ENCODE measurements at regions not wholly inside any gene's neighbourhood (a gene's known extent, or its start where the extent isn't known, plus 50 kb on each side); places are given as distances from the start of the nearest gene placed in this dataset.

- no peak for DNase-seq
Observed at GRCh38 chr2:176747506-176747905, 465.1 kb upstream of the HNRNPA3 start.

GRCh38 chr2:176747928-176748327, 464.7 kb upstream of the HNRNPA3 start:
- DNase-seq, result no peak

- DNase-seq, result no peak
Observed at GRCh38 chr2:176748662-176749061, 463.9 kb upstream of the HNRNPA3 start.

- no peak for DNase-seq
Observed at GRCh38 chr2:176751314-176752227, 461.0 kb upstream of the HNRNPA3 start.

DNA sequence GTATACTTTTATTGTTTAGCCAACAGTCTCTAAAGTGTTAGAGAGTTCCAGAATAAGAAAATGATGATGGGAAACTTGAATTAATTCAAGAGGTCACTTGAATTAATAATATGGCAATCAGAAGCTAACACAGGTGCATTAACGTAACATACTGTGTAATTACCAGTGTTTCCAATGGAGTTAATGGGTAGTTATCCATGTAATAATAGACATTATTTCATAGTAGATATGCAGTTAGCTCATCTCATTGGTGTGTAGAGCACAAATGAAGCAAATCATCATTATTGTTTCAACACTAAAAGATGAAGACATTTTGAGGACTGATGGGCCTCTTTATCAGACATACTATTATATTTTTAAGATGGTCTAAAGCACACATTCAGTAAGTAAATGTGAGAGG, 460.3 kb upstream of the HNRNPA3 start:
- no peak for DNase-seq

- no peak for DNase-seq
Observed at GRCh38 chr2:176753205-176753604, 459.4 kb upstream of the HNRNPA3 start.

- DNase-seq, result no peak
Observed at GRCh38 chr2:176753752-176754474, 458.7 kb upstream of the HNRNPA3 start.

DNA sequence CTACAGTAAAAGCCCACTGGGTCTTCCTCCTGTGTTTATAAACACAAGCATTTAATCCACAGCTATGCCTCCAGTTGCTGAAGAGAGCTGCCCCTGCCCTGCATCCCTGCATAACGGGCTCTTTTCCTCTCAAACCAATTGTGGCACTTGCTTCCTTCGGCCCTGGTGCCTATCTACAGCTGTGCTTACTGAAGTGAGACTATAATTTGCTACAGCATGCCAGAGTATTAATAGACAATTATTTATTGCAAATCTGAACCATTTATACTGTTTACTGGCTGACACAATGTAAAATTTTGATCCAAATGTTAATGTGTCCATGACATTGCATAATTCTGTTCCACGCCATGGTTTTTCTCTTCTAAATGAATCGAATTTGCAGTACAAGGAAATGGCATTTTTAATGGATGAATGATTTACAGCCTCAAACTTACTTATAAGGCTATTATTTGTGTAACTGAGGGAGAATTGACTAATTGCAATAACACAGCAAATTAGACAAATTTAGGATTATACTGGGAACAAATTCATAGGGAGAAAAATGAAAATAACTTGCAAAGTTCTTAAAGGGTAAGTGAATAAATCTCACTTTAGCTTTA, 457.0 kb upstream of the HNRNPA3 start:
- DNase-seq, result no peak

DNA sequence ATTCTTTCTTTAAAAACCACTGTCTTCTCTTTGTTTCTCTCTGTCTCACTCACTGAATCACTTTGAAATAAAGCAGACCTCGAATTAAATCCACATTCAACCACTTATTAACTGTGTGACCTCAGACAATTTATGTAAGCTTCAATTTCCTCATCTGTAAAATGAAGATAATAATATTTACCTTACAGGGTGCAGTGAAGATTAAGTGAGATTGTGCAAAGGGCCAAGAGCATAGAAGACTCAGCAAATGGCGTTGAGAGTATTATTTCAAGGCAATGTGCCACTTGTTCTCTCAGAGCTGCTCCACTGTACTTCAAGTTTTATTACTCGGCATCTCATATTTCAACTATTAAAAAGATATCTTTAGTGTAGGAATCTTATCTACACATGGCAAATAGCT, 454.2 kb upstream of the HNRNPA3 start:
- no peak for DNase-seq

DNA sequence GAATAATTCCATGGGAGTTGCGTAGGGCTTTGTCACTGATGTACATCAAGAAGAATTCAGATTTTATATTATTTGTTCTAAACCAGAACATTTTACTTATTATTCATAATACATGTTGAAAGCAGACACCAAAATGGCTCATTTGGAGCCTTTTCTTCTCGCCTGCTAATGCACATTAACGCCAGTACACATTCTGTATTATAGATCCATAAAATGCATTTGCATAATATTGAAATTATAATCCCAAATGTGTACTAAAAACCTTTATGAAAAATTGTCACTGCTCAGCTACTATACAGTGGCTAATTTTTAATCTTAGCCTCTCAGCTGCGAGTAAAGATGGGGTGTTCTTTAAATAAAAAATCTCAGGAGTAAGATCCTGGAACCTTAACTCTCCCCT, 452.2 kb upstream of the HNRNPA3 start:
- no peak for DNase-seq

GRCh38 chr2:176763130-176763529, 449.5 kb upstream of the HNRNPA3 start:
- DNase-seq, result no peak

DNA sequence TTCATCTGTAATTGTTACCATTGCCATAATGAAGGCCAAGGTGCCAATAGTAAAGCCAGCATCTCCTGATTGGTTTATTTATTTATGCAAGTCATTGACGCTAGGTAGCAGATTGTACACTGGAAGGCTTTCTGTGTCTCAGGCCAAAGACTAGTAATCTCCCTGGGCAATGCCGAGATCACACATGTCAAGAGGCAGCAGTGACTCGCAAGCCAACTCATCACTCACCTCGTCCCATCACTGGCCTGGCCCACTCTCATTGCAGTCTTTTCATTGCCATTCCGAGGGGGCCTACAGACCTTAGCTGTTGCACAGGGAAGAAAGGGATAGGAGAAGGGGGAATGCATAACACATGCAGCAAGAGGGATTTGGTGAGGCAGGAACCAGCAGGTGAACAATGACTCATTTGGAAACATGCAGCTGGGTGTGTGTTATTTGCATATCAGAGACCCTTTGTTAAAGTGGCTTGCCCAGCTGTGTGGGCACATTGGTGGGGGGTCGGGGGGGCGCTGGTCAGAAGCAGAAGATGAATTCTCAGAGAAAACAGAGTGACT, 448.7 kb upstream of the HNRNPA3 start:
- DNase-seq, result no peak

DNA sequence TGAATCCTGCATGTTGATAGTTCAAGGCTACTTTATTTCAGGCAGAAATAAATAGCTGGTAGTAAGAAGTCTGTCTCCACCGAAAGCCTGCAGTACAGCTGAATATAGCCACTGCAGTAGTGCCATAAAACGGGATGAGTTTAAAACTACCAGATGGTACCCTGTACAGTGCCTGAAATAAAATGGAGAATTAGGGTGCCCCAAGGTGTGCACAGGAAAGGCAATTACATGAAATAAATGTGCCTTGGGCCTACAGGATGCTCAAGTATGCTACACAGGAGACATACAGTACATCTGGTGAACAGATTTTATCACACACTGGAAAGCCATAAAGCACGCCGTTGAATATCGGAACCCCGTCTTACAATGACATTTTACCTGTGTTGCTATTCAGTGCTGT, 447.7 kb upstream of the HNRNPA3 start:
- DNase-seq, result no peak

DNA sequence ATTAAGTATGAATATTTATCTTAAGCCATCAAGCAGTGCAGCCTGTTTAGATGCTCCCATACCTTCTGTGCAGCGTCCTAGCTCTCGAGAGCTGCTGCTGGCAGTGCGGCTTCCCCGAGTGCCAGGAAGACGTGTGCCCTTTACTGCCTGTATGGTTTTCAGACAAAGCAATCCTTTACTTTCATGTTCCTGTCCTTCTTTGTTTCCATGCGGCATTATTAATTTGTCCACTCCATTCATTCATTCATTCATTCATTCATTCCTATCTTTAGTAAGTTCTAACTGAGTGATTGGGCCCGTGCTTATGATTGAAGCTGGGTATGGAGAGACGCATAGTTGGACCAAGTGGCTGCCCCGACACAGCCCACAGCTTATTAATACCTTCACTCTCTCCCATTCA, 446.6 kb upstream of the HNRNPA3 start:
- no peak for DNase-seq

DNA sequence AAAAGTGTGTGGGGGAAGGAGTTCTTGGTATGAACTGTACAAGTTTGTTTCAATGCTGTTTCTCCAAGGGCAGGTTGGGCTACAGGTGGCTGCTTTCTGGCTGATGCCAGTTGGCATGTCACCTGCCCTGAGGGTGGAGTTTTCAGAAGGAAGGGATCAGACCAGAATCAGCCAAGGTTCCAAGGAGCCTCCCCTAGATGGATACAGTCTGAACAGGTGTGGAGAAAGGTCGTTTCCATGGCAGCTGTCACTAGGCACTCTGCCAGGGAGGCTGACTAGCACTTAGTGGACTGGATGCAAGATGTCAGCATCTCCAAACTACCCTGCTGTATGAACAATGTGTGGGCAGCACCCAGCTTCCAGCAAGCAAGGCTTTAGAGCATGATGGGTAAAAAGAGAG, 444.4 kb upstream of the HNRNPA3 start:
- DNase-seq, result no peak

DNA sequence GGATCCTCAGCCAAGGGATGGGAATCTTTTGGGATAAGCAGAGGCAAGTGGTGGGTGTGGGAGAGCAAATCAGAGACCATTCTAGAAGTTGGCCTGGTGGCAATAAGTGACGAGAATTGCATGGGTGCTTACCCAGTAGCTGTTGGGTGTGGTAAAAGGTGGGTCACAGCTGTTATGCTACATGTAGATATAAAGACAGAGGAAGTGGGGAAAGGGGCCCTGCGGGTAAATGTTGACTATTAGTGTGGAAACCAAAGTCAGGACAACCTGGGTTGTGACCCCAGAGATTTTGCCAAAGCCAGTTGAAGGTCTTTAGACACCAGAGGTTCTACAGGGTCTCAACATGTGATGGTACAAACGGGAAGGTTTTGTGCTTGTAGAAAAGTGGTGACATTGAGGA, 443.6 kb upstream of the HNRNPA3 start:
- DNase-seq, result no peak

- DNase-seq, result no peak
Observed at GRCh38 chr2:176769499-176770370, 442.9 kb upstream of the HNRNPA3 start.

GRCh38 chr2:176772816-176773215, 439.8 kb upstream of the HNRNPA3 start:
- no peak for DNase-seq

- DNase-seq, result no peak
Observed at GRCh38 chr2:176774766-176775451, 437.7 kb upstream of the HNRNPA3 start.

- DNase-seq, result no peak
Observed at GRCh38 chr2:176777262-176777661, 435.3 kb upstream of the HNRNPA3 start.

- DNase-seq, result no peak
Observed at GRCh38 chr2:176779917-176780316, 432.7 kb upstream of the HNRNPA3 start.

DNA sequence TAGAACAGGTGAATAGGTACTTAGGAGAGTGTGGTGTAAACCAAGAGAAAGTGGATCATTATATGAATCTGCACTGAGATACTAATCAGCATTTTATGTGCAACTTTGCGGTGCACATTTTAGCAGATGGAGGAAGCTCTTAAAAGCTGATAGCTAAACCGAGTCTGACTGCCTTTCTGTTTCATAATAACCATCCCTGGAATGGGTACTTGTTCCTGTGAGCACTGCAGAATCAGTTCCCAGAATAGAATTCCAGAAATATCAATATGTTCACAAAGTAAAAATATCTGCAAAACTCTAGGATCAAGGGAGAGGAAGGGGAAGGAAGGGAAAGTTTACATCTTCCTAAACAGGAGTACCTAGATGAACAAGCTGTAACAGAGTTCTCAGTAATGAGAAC, 432.2 kb upstream of the HNRNPA3 start:
- DNase-seq, result no peak

Measured in bone marrow (tissue), 2 donors.